ENCODE measurements at regions not wholly inside any gene's neighbourhood (a gene's known extent, or its start where the extent isn't known, plus 50 kb on each side); places are given as distances from the start of the nearest gene placed in this dataset.

DNA sequence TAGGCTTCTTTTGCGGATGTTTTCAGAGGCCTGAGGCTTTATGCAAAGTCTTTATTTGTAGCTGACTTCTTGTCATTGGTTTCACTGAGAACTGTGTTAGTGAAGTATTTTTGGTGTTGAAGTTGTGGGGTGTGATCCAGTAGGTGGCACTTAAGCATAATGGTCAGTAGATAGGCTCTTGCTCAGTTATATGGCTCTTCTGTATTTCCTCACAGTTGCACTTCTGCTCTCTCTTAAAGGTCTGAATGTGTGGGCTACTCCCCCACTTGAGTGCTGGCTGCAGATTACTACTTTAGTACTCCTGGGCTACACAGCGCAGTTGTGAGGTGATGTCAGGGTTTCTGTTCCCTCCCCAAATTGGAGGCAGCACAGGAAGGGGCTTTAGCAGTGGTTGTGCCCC is 133.8 kb upstream of the SCN7A start:
- H3K4me1 Mint-ChIP-seq (ENCODE audit: low read depth), result no peaks in the 10 kb centered on the region
- CTCF ChIA-PET, result no interaction called here
- intact Hi-C loops (cut with micrococcal nuclease), result no loop called here
- no peak overlapping the region for H3K4me3 Mint-ChIP-seq
- peaks cover 1% of the 10 kb centered on the region for H3K36me3 Mint-ChIP-seq (ENCODE audit: low read depth)
- DNase-seq, result no peak
- H3K9me3 Mint-ChIP-seq, result no peaks in the 10 kb centered on the region
- H3K27me3 Mint-ChIP-seq (ENCODE audit: low read depth), result peaks cover 11% of the 10 kb centered on the region
- no peak overlapping the region for H3K27ac Mint-ChIP-seq

DNA sequence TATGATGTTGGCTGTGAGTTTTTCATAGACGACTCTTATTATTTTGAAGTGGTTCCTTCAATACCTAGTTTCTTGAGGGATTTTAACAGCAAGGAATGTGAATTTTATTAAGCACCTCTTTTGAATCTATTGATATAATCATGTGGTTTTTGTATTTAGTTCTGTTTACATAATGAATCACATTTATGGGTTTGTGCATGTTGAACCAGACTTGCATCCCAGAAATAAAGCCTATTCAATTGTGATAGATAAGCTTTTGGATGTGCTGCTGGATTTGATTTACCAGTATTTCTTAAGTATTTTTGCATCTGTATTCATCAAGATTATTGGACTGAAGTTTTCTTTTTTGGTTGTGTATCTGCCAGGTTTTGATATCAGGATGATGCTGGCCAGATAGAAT is 131.6 kb upstream of the SCN7A start:
- Mint-ChIP-seq H3K4me1 (ENCODE audit: low read depth) (peaks cover 8% of the 10 kb centered on the region), H3K27ac (no peak overlapping the region), H3K9me3 (no peaks in the 10 kb centered on the region), H3K4me3 (no peak overlapping the region), H3K36me3 (ENCODE audit: low read depth) (peaks cover 1% of the 10 kb centered on the region), H3K27me3 (ENCODE audit: low read depth) (peaks cover 11% of the 10 kb centered on the region)
- intact Hi-C loops (cut with micrococcal nuclease), result no loop called here
- CTCF ChIA-PET, result no interaction called here
- no peak for DNase-seq

DNA sequence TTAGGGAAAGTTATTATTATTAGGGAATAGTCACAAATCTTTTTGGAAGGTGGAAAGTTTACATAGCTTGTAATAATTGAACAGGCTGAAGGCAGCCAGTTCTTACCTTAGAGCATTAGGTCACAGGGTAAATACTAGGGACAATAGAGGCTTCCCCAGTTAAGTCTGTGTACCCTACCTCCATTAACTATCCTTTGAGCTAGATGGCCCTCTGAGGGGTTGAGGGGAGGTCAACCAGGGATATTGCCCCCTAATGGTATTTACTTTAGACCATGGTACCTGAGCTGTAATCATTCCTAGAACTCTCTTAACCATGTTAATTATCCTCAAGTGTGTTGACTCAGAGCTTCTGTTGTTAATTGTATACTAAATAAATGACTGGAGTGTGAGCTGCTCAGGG is 120.5 kb upstream of the SCN7A start:
- H3K36me3 Mint-ChIP-seq (ENCODE audit: low read depth), result no peaks in the 10 kb centered on the region
- CTCF ChIA-PET, result no interaction called here
- H3K27me3 Mint-ChIP-seq (ENCODE audit: low read depth), result peaks cover 21% of the 10 kb centered on the region
- peaks cover 2% of the 10 kb centered on the region for H3K9me3 Mint-ChIP-seq
- H3K4me3 Mint-ChIP-seq, result no peak overlapping the region
- H3K4me1 Mint-ChIP-seq (ENCODE audit: low read depth), result peaks cover 4% of the 10 kb centered on the region
- H3K27ac Mint-ChIP-seq, result no peak overlapping the region
- DNase-seq, result no peak
- intact Hi-C loops (cut with micrococcal nuclease), result no loop called here

DNA sequence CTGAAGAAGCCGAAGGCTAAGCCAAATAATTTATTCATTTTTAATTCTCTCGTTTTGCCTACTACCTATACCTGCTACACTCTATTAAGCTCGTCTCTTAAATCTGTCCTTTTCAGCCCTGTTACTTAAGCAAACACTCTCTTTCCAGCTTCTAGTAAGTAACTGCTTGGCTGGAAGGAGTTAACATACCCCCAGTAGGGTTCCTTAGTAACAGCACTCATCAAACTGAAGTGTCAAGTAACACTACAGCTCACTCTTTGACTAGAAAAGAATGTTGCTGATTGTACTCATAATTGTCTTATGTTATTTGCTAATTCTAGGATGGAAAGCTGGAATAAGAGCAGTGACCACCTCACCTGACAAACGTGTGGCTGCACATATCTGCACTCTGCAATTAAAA is 120.0 kb upstream of the SCN7A start:
- no peak for DNase-seq
- no peak overlapping the region for H3K4me3 Mint-ChIP-seq
- H3K9me3 Mint-ChIP-seq, result peaks cover 2% of the 10 kb centered on the region
- CTCF ChIA-PET, result no interaction called here
- no peaks in the 10 kb centered on the region for H3K36me3 Mint-ChIP-seq (ENCODE audit: low read depth)
- peaks cover 22% of the 10 kb centered on the region for H3K27me3 Mint-ChIP-seq (ENCODE audit: low read depth)
- peaks cover 5% of the 10 kb centered on the region for H3K4me1 Mint-ChIP-seq (ENCODE audit: low read depth)
- intact Hi-C loops (cut with micrococcal nuclease), result no loop called here
- H3K27ac Mint-ChIP-seq, result no peak overlapping the region

DNA sequence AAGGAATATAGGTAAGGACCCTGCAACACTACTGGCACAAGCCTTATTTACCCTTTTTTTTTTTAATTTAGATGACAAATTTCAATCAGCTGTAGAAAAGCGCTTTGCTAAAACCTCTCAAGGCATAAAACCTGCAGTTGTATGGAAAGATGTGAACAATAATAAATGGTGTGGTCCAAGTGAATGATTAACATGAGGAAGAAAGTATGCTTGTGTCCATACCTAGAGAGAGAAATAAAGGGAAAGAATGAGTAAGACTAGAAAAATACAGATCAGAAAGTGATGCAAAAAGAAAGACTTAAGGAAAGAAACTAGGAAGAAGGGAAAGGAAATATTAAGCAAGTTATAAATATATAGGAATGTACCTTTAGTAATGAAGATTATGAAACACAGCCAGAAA is 119.2 kb upstream of the SCN7A start:
- Mint-ChIP-seq H3K4me1 (ENCODE audit: low read depth) (peaks cover 5% of the 10 kb centered on the region), H3K27me3 (ENCODE audit: low read depth) (peaks cover 28% of the 10 kb centered on the region), H3K9me3 (peaks cover 2% of the 10 kb centered on the region), H3K27ac (no peak overlapping the region), H3K4me3 (no peak overlapping the region), H3K36me3 (ENCODE audit: low read depth) (no peaks in the 10 kb centered on the region)
- CTCF ChIA-PET, result no interaction called here
- intact Hi-C loops (cut with micrococcal nuclease), result no loop called here
- no peak for DNase-seq

DNA sequence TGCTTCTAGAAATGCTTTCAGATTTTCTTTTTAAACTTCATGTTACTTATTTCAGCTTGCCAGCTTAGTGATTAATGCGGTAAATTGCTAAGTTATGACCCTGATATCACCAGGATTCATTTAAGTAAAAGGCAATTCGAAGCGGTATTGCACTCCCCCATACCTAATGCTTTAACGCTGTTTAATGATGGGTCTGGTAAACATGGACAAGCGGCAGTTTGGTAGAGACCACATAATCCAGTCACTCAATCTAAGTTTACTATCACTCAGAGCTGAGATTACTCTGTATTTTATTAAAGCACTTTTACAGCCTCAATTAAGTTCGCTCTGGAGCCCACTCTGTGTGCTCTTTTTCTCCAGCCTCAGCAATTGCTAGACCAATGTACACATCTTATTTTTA is 118.2 kb upstream of the SCN7A start:
- H3K9me3 Mint-ChIP-seq, result peaks cover 2% of the 10 kb centered on the region
- CTCF ChIA-PET, result interaction anchor here (0.6 kb wide), 1 partner anchor 956 kb away, joined by 3 read pairs; no protein-coding TSS in a partner anchor
- H3K36me3 Mint-ChIP-seq (ENCODE audit: low read depth), result no peaks in the 10 kb centered on the region
- H3K4me1 Mint-ChIP-seq (ENCODE audit: low read depth), result peaks cover 5% of the 10 kb centered on the region
- peaks cover 28% of the 10 kb centered on the region for H3K27me3 Mint-ChIP-seq (ENCODE audit: low read depth)
- DNase-seq, result no peak
- H3K4me3 Mint-ChIP-seq, result no peak overlapping the region
- H3K27ac Mint-ChIP-seq, result no peak overlapping the region
- intact Hi-C loops (cut with micrococcal nuclease), result no loop called here

DNA sequence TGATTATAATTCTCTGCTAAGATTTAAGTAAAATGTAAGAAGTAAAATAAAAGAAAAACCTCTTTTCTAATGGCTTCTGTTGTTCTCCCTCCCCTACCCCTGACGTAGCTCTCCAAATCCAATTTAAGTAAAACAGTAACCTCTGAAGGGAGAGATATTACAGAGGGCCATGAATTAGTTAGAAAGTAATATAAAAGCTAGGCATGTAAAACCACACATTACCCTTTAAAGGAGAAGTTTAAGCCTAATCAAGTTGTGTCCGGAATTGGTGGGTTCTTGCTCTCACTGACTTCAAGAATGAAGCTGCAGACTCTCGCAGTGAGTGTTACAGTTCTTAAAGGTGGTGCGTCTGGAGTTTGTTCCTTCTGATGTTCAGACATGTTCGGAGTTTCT is 116.9 kb upstream of the SCN7A start:
- Mint-ChIP-seq H3K4me3 (peak overlapping the region; percentile 32), H3K36me3 (ENCODE audit: low read depth) (no peaks in the 10 kb centered on the region), H3K27ac (no peak overlapping the region), H3K27me3 (ENCODE audit: low read depth) (peaks cover 28% of the 10 kb centered on the region), H3K4me1 (ENCODE audit: low read depth) (peaks cover 5% of the 10 kb centered on the region), H3K9me3 (peaks cover 2% of the 10 kb centered on the region)
- intact Hi-C loops (cut with micrococcal nuclease), result no loop called here
- CTCF ChIA-PET, result interaction anchor here (0.6 to 1.2 kb wide), 3 partner anchors 8 to 960 kb away, joined by 3 to 4 read pairs (median 3); no protein-coding TSS in a partner anchor
- no peak for DNase-seq

DNA sequence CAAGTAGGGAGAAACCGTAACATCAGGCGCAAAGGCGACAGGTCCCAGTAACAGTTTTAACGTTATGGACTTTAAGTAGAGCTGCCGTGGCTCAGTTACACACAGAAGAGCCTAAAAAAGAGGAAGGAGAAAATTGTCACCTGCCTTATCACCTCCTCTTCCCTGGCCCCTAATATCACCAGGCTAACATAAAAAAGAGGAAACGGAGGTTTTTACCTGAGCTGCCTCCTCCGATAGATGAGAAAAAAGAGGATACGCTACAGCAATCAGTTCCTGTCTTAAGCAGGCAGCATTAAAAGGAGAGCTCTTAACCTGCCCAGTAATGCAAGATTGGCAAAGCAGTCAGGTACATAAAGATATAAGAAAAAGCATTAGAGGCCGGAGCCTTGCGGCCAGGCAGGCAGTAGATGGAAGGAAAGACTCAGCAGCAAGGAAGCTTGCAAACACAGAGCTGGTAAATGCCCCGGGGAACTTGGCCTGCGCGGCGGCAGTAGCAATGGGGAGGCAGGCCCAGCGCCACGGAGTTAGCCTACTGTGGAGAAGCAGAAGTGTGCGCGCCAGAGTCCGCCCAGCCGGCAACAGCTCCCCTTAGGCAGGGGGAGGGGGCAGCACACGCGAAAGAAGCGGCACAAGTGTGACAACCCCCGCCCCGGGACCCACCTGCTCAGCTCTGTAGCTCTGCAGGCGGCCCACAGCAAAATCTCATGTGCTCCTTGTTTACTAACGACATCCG is 116.3 kb upstream of the SCN7A start:
- intact Hi-C loops (cut with micrococcal nuclease), result no loop called here
- peaks cover 5% of the 10 kb centered on the region for H3K4me1 Mint-ChIP-seq (ENCODE audit: low read depth)
- no peaks in the 10 kb centered on the region for H3K36me3 Mint-ChIP-seq (ENCODE audit: low read depth)
- H3K27me3 Mint-ChIP-seq (ENCODE audit: low read depth), result peaks cover 28% of the 10 kb centered on the region
- peak; percentile 9 for DNase-seq
- no peak overlapping the region for H3K27ac Mint-ChIP-seq
- H3K9me3 Mint-ChIP-seq, result peaks cover 2% of the 10 kb centered on the region
- CTCF ChIA-PET, result interaction anchor here (0.6 to 1.2 kb wide), 3 partner anchors 8 to 959 kb away, joined by 3 to 4 read pairs (median 3); no protein-coding TSS in a partner anchor
- H3K4me3 Mint-ChIP-seq, result no peak overlapping the region

DNA sequence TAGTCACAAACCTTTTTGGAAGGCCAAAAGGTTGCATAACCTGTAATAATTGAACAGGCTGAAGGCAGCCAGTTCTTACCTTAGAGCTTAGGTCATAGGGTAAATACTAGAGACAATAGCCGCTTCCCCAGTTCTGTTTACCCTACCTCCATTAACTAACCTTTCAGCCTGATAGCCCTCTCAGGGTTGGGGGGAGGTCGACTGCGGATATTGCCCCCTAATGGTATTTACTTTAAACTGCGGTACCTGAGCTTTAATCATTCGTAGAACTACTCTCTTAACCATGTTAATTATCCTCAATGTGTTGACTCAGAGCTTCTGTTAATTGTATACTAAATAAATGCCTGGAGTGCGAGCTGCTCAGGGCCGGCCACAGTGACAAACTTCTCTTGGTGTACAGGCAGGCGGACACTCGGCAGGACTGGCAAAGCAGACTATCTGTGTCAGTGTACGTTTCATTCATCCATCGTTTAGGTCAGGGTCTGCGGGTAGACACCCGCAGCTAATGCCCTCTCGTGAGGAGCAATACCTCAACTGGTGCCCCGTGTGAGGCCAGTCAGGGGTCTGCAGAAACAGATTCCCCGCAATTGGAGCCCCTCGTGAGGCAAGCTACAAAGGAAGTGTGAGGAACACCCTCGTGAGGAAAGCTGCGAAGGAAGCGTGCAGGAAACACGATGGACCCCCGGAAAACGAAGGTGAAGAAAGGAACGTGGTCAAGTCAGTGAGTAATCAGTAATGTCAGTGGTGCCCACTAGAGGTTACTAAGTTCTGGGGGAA is 115.3 kb upstream of the SCN7A start:
- no peak overlapping the region for H3K4me3 Mint-ChIP-seq
- CTCF ChIA-PET, result no interaction called here
- peaks cover 5% of the 10 kb centered on the region for H3K4me1 Mint-ChIP-seq (ENCODE audit: low read depth)
- peaks cover 2% of the 10 kb centered on the region for H3K9me3 Mint-ChIP-seq
- DNase-seq, result no peak
- intact Hi-C loops (cut with micrococcal nuclease), result no loop called here
- peaks cover 28% of the 10 kb centered on the region for H3K27me3 Mint-ChIP-seq (ENCODE audit: low read depth)
- no peak overlapping the region for H3K27ac Mint-ChIP-seq
- no peaks in the 10 kb centered on the region for H3K36me3 Mint-ChIP-seq (ENCODE audit: low read depth)

DNA sequence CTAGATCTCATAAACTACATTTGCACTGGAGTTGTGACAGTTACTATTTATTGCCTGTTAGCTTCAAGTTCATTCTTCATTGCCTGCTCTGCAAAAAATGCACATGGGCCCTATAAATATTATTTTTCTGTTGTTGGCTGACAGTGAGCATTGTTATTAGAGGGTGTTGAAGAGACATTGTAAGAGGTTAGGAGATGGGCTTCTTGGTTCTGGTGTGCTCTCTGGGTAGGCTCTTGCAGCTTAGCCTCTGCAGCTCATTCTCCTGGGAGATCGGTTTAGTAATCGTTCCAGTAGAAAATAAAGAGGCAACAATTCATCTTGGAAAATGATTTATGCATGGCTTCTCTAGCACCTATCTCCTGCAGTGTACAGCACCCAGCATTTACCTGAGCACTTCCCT is 113.8 kb upstream of the SCN7A start:
- Mint-ChIP-seq H3K4me3 (no peak overlapping the region), H3K27me3 (ENCODE audit: low read depth) (peaks cover 28% of the 10 kb centered on the region), H3K9me3 (peaks cover 2% of the 10 kb centered on the region), H3K36me3 (ENCODE audit: low read depth) (no peaks in the 10 kb centered on the region), H3K27ac (no peak overlapping the region), H3K4me1 (ENCODE audit: low read depth) (peaks cover 5% of the 10 kb centered on the region)
- CTCF ChIA-PET, result interaction anchor here (0.6 kb wide), 1 partner anchor 53 kb away, joined by 3 read pairs; no protein-coding TSS in a partner anchor
- DNase-seq, result no peak
- intact Hi-C loops (cut with micrococcal nuclease), result no loop called here

DNA sequence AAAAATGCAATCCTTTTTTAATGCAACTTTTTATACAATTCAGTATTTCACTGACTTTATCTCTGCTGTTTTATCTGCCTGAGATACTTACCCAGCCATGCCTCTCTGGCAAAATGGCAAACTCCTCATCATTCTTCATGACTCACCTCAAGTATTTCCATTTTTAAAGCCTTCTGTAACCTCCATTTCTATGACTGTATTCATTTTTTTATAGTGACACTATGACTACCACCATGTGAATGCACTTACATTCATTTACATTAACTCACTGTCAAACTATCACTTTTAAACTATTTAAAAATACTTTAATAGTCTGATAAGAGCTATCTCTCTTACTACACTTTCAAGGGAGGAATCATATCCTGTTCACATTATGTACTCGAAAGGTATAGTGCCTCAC is 99.4 kb upstream of the SCN7A start:
- Mint-ChIP-seq H3K4me3 (no peak overlapping the region), H3K27ac (no peak overlapping the region), H3K27me3 (ENCODE audit: low read depth) (peaks cover 1% of the 10 kb centered on the region), H3K36me3 (ENCODE audit: low read depth) (no peaks in the 10 kb centered on the region), H3K9me3 (peaks cover 7% of the 10 kb centered on the region), H3K4me1 (ENCODE audit: low read depth) (no peaks in the 10 kb centered on the region)
- intact Hi-C loops (cut with micrococcal nuclease), result no loop called here
- CTCF ChIA-PET, result no interaction called here
- no peak for DNase-seq

DNA sequence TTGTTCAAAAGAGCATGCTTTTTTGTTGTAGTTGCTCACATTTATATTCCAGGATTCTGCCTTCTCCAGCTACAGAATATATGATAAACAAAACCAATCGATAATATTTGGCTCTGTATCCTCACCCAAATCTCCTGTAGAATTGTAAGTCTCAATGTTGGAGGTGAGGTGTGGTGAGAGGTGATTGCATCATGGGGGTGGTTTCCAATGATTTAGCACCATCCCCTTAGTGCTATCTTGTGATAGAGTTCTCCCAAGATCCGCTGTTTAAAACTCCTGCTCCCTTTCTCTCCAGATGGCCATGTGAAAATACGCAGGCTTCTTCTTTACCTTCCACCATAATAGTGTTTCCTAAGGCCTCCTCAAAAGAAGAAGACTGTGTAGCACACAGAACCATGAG is 98.7 kb upstream of the SCN7A start:
- intact Hi-C loops (cut with micrococcal nuclease), result no loop called here
- Mint-ChIP-seq H3K27me3 (ENCODE audit: low read depth) (peaks cover 1% of the 10 kb centered on the region), H3K4me1 (ENCODE audit: low read depth) (no peaks in the 10 kb centered on the region), H3K9me3 (peaks cover 7% of the 10 kb centered on the region), H3K4me3 (no peak overlapping the region), H3K27ac (no peak overlapping the region), H3K36me3 (ENCODE audit: low read depth) (no peaks in the 10 kb centered on the region)
- DNase-seq, result no peak
- CTCF ChIA-PET, result no interaction called here

DNA sequence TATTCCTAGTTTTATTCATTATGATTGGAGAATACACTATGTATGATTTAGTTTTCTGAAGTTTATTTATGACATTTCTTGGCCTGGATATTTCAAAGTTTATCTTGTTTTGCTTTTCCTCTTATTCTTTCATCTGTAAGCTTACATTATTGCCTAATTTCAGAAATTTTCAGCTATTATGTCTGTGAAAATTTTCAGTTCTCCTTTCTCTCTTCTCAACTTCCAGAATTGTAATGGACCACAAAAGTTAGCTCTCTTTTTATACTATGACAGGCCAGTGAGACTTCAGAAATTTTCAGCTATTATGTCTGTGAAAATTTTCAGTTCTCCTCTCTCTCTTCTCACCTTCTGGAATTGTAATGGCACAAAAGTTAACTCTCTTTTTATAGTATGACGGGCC is 97.2 kb upstream of the SCN7A start:
- intact Hi-C loops (cut with micrococcal nuclease), result no loop called here
- Mint-ChIP-seq H3K36me3 (ENCODE audit: low read depth) (no peaks in the 10 kb centered on the region), H3K27me3 (ENCODE audit: low read depth) (peaks cover 1% of the 10 kb centered on the region), H3K27ac (no peak overlapping the region), H3K9me3 (peaks cover 3% of the 10 kb centered on the region), H3K4me3 (no peak overlapping the region), H3K4me1 (ENCODE audit: low read depth) (no peaks in the 10 kb centered on the region)
- DNase-seq, result no peak
- CTCF ChIA-PET, result no interaction called here

Measured in activated naive CD4-positive, alpha-beta T cell treated with anti-CD3 and anti-CD28 coated beads for 36 hours (primary cell).